DND-41 (cell line): ENCODE measurements at regions not wholly inside any gene's neighbourhood (a gene's known extent, or its start where the extent isn't known, plus 50 kb on each side); places are given as distances from the start of the nearest gene placed in this dataset.
A peak's percentile ranks its signal among the peaks of the same experiment; 100 is the strongest.

Experiments used
- ATAC-seq: fragments of 200-7000 bp; cut with Tn5 transposase; 3 replicates; pipeline ENCODE4 v1.9.1; 2021; ENCODE audit warnings: low read depth; ENCODE audit not compliant: insufficient read depth
- DNase-seq: peaks from one replicate; pipeline ENCODE4 v3.0.0-alpha.2; 2020
- H2AFZ ChIP-seq: 2 replicates; pipeline ENCODE4 v1.6.0; 2012; ENCODE audit warnings: low read depth, low read length
- H3K27ac ChIP-seq: 2 replicates; pipeline ENCODE4 v1.5.1; 2012; ENCODE audit warnings: low read length, inconsistent platforms
- H3K27me3 ChIP-seq: fragments of 200-600 bp; sonication (generic); 2 replicates; pipeline ENCODE4 v1.6.0; 2012; ENCODE audit warnings: low read length, mild to moderate bottlenecking, inconsistent platforms; ENCODE audit not compliant: insufficient read depth, poor library complexity
- H3K36me3 ChIP-seq: 2 replicates; pipeline ENCODE4 v1.5.1; 2012; ENCODE audit warnings: low read length, inconsistent platforms; ENCODE audit not compliant: insufficient read depth
- H3K4me1 ChIP-seq: 2 replicates; pipeline ENCODE4 v1.5.1; 2012; ENCODE audit warnings: mild to moderate bottlenecking, low read length; ENCODE audit not compliant: insufficient read depth
- H3K4me2 ChIP-seq: 2 replicates; pipeline ENCODE4 v1.6.0; 2012; ENCODE audit warnings: mild to moderate bottlenecking, moderate library complexity, low read length, inconsistent platforms; ENCODE audit not compliant: insufficient read depth
- H3K4me3 ChIP-seq, 2 experiments: fragments of 200-600 bp in 1 of 2; shearing (Covaris generic) in 1 of 2; 2 replicates each; pipeline ENCODE4 v1.5.1; 2012 to 2016; ENCODE audit warnings: inconsistent platforms in 2 of 2, low read length in 2 of 2, mild to moderate bottlenecking in 2 of 2, low read depth in 1 of 2, moderate library complexity in 1 of 2
- H3K79me2 ChIP-seq: 2 replicates; pipeline ENCODE4 v1.6.0; 2012; ENCODE audit warnings: low read length, inconsistent platforms; ENCODE audit not compliant: insufficient read depth
- H3K9ac ChIP-seq: 2 replicates; pipeline ENCODE4 v1.6.0; 2012; ENCODE audit warnings: low read depth, mild to moderate bottlenecking, inconsistent platforms, low read length, moderate library complexity
- H3K9me3 ChIP-seq: 2 replicates; pipeline ENCODE4 v1.5.1; 2012; ENCODE audit warnings: low read length, moderate library complexity, mild to moderate bottlenecking, inconsistent platforms; ENCODE audit not compliant: insufficient read depth, severe bottlenecking
- H4K20me1 ChIP-seq: 2 replicates; pipeline ENCODE4 v1.6.0; 2012; ENCODE audit warnings: low read length; ENCODE audit not compliant: insufficient read depth
- CTCF ChIP-seq: IDR thresholded peaks from 2 replicates; pipeline ENCODE4 v1.5.1; 2012; ENCODE audit warnings: borderline replicate concordance, low read length, moderate library complexity, mild to moderate bottlenecking; ENCODE audit not compliant: poor library complexity, severe bottlenecking; ENCODE audit errors: extremely low read depth
- EZH2 ChIP-seq: IDR thresholded peaks from 3 replicates; pipeline ENCODE4 v1.6.1; 2012; ENCODE audit warnings: borderline replicate concordance, low read depth, mild to moderate bottlenecking, moderate library complexity, low read length, inconsistent platforms; ENCODE audit not compliant: severe bottlenecking

DNA sequence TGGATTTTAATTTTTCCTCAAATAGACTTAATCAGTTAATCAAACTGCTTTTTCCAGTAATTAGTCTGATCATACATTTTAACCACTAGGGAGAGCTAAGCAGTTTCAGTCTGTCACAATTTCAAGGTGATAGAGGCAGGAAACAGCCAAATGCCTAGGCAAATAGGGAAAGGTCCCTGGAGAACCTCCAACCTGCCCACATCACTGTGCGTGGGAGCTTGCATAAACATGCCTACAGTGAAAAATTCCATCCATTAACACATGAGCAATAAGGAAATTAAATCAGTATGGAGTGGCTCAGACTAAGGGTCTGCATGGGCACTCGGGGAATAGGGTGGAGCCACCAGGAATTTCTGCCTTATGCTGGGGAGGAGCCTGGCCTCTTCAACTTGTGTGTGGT, 74.6 kb downstream of the AASDHPPT start:
- no peaks in the 10 kb centered on the region for H3K27me3 ChIP-seq
- H3K4me1 ChIP-seq: peaks cover 8% of the 10 kb centered on the region; the same call in 1 of the 2 replicates
- H3K36me3 ChIP-seq: no peaks in the 10 kb centered on the region
- H4K20me1 ChIP-seq: no peaks in the 10 kb centered on the region
- H2AFZ ChIP-seq: no peak overlapping the region
- H3K9me3 ChIP-seq: peaks cover 14% of the 10 kb centered on the region
- ATAC-seq (no peak), DNase-seq (no peak)
- no peak overlapping the region for H3K27ac ChIP-seq
- no peaks in the 10 kb centered on the region for H3K79me2 ChIP-seq
- no peak overlapping the region for H3K4me3 ChIP-seq
- no peak overlapping the region for H3K4me2 ChIP-seq
- TF ChIP-seq CTCF: peak; percentile 2
- TF ChIP-seq EZH2: no peak
- no peak overlapping the region for H3K9ac ChIP-seq

DNA sequence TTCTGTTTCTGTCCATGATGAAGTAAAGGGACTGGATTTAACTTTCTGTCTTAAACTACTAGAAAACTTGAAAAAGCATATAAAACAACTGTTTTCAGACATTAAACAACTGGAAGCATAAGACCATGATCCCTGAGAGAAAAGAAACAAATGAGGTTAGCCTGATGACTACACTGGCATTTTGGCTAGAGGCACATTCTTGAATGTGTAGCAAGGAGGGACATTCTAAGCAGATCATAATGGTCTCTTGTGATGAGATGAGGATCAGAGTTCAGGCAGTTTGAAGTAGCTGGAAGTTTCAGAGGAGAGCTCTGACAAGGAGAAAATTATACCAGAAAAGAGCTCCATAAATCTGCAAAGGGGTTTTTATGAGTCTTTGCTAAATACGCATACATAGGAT, 75.4 kb downstream of the AASDHPPT start:
- no peak for DNase-seq

GRCh38 chr11:106156290-106156937, 79.0 kb downstream of the AASDHPPT start:
- H3K4me3 ChIP-seq: no peak overlapping the region
- no peaks in the 10 kb centered on the region for H4K20me1 ChIP-seq
- no peaks in the 10 kb centered on the region for H3K27me3 ChIP-seq
- H3K9ac ChIP-seq: no peak overlapping the region
- ATAC-seq (peak; percentile 78), DNase-seq (peak; percentile 45)
- H3K4me1 ChIP-seq: peaks cover 21% of the 10 kb centered on the region
- TF ChIP-seq CTCF (peak; percentile 61), EZH2 (no peak)
- no peak overlapping the region; the same call in 1 of the 2 replicates for H3K27ac ChIP-seq
- no peaks in the 10 kb centered on the region for H3K36me3 ChIP-seq
- no peaks in the 10 kb centered on the region for H3K79me2 ChIP-seq
- H3K9me3 ChIP-seq: peaks cover 15% of the 10 kb centered on the region
- H2AFZ ChIP-seq: peak overlapping the region; percentile 38
- H3K4me2 ChIP-seq: no peak overlapping the region

More for the DNA sequence above, 75.4 kb downstream of the AASDHPPT start:
- no peak overlapping the region for H3K9ac ChIP-seq
- H3K36me3 ChIP-seq: no peaks in the 10 kb centered on the region
- H2AFZ ChIP-seq: no peak overlapping the region
- ATAC-seq: no peak
- H3K4me1 ChIP-seq: peaks cover 9% of the 10 kb centered on the region; the same call in 1 of the 2 replicates
- H4K20me1 ChIP-seq: no peaks in the 10 kb centered on the region
- no peak overlapping the region for H3K27ac ChIP-seq
- no peaks in the 10 kb centered on the region for H3K27me3 ChIP-seq
- no peak overlapping the region for H3K4me3 ChIP-seq
- no peak overlapping the region for H3K4me2 ChIP-seq
- no peak for TF ChIP-seq EZH2
- no peak for TF ChIP-seq CTCF
- H3K79me2 ChIP-seq: no peaks in the 10 kb centered on the region
- peaks cover 9% of the 10 kb centered on the region for H3K9me3 ChIP-seq
